HepG2 (cell line): ENCODE measurements at regions not wholly inside any gene's neighbourhood (a gene's known extent, or its start where the extent isn't known, plus 50 kb on each side); places are given as distances from the start of the nearest gene placed in this dataset.

ENCODE experiments used
- ATAC-seq: fragments of 200-7000 bp; cut with Tn5 transposase; 3 replicates; pipeline ENCODE4 v1.9.1; 2020; ENCODE audit warnings: mild to moderate bottlenecking, moderate library complexity
- BruUV-seq: library from RNA; stranded (reverse); fragments of 400-500 nt; replicated peaks from 2 replicates; lab custom pipeline; 2021; lab: Mats Ljungman, UMichigan
- CTCF ChIA-PET: fragments of 300-600 bp; formaldehyde crosslinking; extraction: SDS; loops from one replicate; lab custom pipeline; 2021; ENCODE audit warnings: low total read pairs, inconsistent platforms, low intra/inter-chr PET ratio; lab: Yijun Ruan, JAX
- POLR2A ChIA-PET: fragments of 350-600 bp; sonication (Branson Sonifier 250); formaldehyde crosslinking; loops from one replicate; lab custom pipeline; 2020; ENCODE audit warnings: antibody characterized with exemption, inconsistent platforms; lab: Yijun Ruan, JAX
- DNase-seq: peaks from one replicate; pipeline ENCODE4 v3.0.0-alpha.2; 2015; ENCODE audit warnings: low spot score
- FAIRE-seq: peaks from 3 replicates; lab custom pipeline; 2011; peaks lifted over from hg19 to GRCh38; lab: Jason Lieb, UNC
- H2AFZ ChIP-seq: one replicate; pipeline ENCODE4 v1.6.1; 2011; ENCODE audit warnings: low read length, inconsistent platforms
- H3K27ac ChIP-seq: fragments of 300-600 bp; 3 replicates; pipeline ENCODE4 v1.8.0; 2011; ENCODE audit warnings: mixed run types, mild to moderate bottlenecking, mixed read lengths, low read length, inconsistent platforms; ENCODE audit not compliant: insufficient read depth; ENCODE audit errors: extremely low read length
- H3K27me3 ChIP-seq, 2 experiments: fragments of 200-600 bp in 1 of 2; 2 replicates in 1 of 2; 3 replicates in 1 of 2; pipeline versions ENCODE4 v1.6.0 to v1.8.0; 2011; ENCODE audit warnings: low read length in 2 of 2, mild to moderate bottlenecking in 2 of 2, moderate library complexity in 2 of 2, inconsistent platforms in 1 of 2; ENCODE audit not compliant: insufficient read depth in 2 of 2, control insufficient read depth in 1 of 2
- H3K36me3 ChIP-seq, 2 experiments: fragments of 200-600 bp in 1 of 2; replicated peaks in 1 of 2; 2 replicates in 1 of 2; 3 replicates in 1 of 2; pipeline versions ENCODE4 v1.5.1 to v1.8.0; 2011; ENCODE audit warnings: low read length in 2 of 2, inconsistent platforms in 1 of 2; ENCODE audit not compliant: insufficient read depth in 2 of 2, control insufficient read depth in 1 of 2
- H3K4me1 ChIP-seq: 2 replicates; pipeline ENCODE4 v1.5.1; 2012; ENCODE audit warnings: low read length, inconsistent platforms; ENCODE audit not compliant: insufficient read depth
- H3K4me2 ChIP-seq: 2 replicates; pipeline ENCODE4 v1.6.0; 2011; ENCODE audit warnings: low read depth, low read length, inconsistent platforms
- H3K4me3 ChIP-seq, 3 experiments: fragments of 200-600 bp in 1 of 3; sonication (generic), shearing (Covaris generic) in 1 of 3; replicated peaks in 1 of 3; 2 replicates each; pipeline ENCODE4 v1.5.1; 2011 to 2016; ENCODE audit warnings: low read length in 3 of 3, inconsistent platforms in 2 of 3, low read depth in 2 of 3, mild to moderate bottlenecking in 2 of 3, control low read depth in 1 of 3, mixed read lengths in 1 of 3; ENCODE audit not compliant: insufficient read depth in 1 of 3
- H3K79me2 ChIP-seq: one replicate; pipeline ENCODE4 v1.6.1; 2011; ENCODE audit warnings: low read length, inconsistent platforms; ENCODE audit not compliant: insufficient read depth
- H3K9ac ChIP-seq: 2 replicates; pipeline ENCODE4 v1.6.0; 2011; ENCODE audit warnings: mild to moderate bottlenecking, low read depth, low read length, inconsistent platforms; ENCODE audit not compliant: insufficient read depth
- H3K9me3 ChIP-seq: 2 replicates; pipeline ENCODE4 v1.5.1; 2012; ENCODE audit warnings: mild to moderate bottlenecking, low read length
- H4K20me1 ChIP-seq: 2 replicates; pipeline ENCODE4 v1.6.0; 2011; ENCODE audit warnings: inconsistent platforms, mild to moderate bottlenecking, low read length, moderate library complexity; ENCODE audit not compliant: insufficient read depth
- CHD4 ChIP-seq: fragments of 200-600 bp; sonication (generic); IDR thresholded peaks from 2 replicates; pipeline ENCODE4 v1.7.0; 2017; ENCODE audit warnings: mild to moderate bottlenecking, low read length, borderline replicate concordance
- FOXP1 ChIP-seq, 2 experiments: fragments of 450-650 bp in 1 of 2; IDR thresholded peaks; 2 replicates each; pipeline ENCODE4 v1.6.1; 2017 to 2018; ENCODE audit warnings: antibody characterized with exemption in 1 of 2
- HDAC6 ChIP-seq: fragments of 200-600 bp; sonication (generic); IDR thresholded peaks from 2 replicates; pipeline ENCODE4 v1.7.0; 2017; ENCODE audit warnings: mild to moderate bottlenecking, antibody characterized with exemption, low read length, low read depth
- HMGA1 ChIP-seq: sonication (generic); formaldehyde crosslinking; conservative IDR thresholded peaks from 2 replicates; pipeline ENCODE4 v1.4.0; 2020; ENCODE audit warnings: missing genetic modification reagents
- KAT8 ChIP-seq: IDR thresholded peaks from 2 replicates; pipeline ENCODE4 v1.6.1; 2016; ENCODE audit warnings: missing genetic modification reagents, missing compliant biosample characterization
- MAF1 ChIP-seq: sonication (generic); formaldehyde crosslinking; IDR thresholded peaks from 2 replicates; pipeline ENCODE4 v1.5.0; 2020; ENCODE audit warnings: missing genetic modification reagents, borderline replicate concordance
- MEIS1 ChIP-seq: sonication (generic); formaldehyde crosslinking; IDR thresholded peaks from 2 replicates; pipeline ENCODE4 v1.9.0; 2021; ENCODE audit warnings: mild to moderate bottlenecking, missing genetic modification reagents, moderate library complexity, borderline replicate concordance
- NFE2L2 ChIP-seq: fragments of 150-350 bp; IDR thresholded peaks from 2 replicates; pipeline ENCODE4 v1.6.1; 2014; ENCODE audit warnings: low read length
- PAWR ChIP-seq: sonication (generic); formaldehyde crosslinking; IDR thresholded peaks from 2 replicates; pipeline ENCODE4 v1.4.0; 2020; ENCODE audit warnings: missing genetic modification reagents, mild to moderate bottlenecking, borderline replicate concordance
- PBX3 ChIP-seq: sonication (generic); formaldehyde crosslinking; IDR thresholded peaks from 2 replicates; pipeline ENCODE4 v1.8.1; 2023; ENCODE audit warnings: missing genetic modification reagents, inconsistent platforms, borderline replicate concordance
- RARG ChIP-seq: sonication (generic); formaldehyde crosslinking; IDR thresholded peaks from 2 replicates; pipeline ENCODE4 v1.4.0; 2020; ENCODE audit warnings: low read depth, mild to moderate bottlenecking, missing genetic modification reagents
- SOX5 ChIP-seq: IDR thresholded peaks from 2 replicates; pipeline ENCODE4 v1.6.1; 2016; ENCODE audit warnings: borderline replicate concordance
- TARDBP ChIP-seq: sonication (generic); formaldehyde crosslinking; IDR thresholded peaks from 2 replicates; pipeline ENCODE4 v1.8.0; 2022; ENCODE audit warnings: mild to moderate bottlenecking, missing genetic modification reagents
- TBX2 ChIP-seq: sonication (generic); formaldehyde crosslinking; IDR thresholded peaks from 2 replicates; pipeline ENCODE4 v1.5.0; 2020; ENCODE audit warnings: missing genetic modification reagents, mild to moderate bottlenecking, borderline replicate concordance
- THAP9 ChIP-seq: sonication (generic); formaldehyde crosslinking; IDR thresholded peaks from 2 replicates; pipeline ENCODE4; 2020; ENCODE audit warnings: missing genetic modification reagents, mild to moderate bottlenecking, borderline replicate concordance
- ZBTB10 ChIP-seq: sonication (generic); formaldehyde crosslinking; IDR thresholded peaks from 2 replicates; pipeline ENCODE4 v1.4.0; 2020; ENCODE audit warnings: missing genetic modification reagents, borderline replicate concordance
- ZNF792 ChIP-seq: IDR thresholded peaks from 2 replicates; pipeline ENCODE4 v1.6.1; 2016
- ZNF839 ChIP-seq: sonication (generic); formaldehyde crosslinking; IDR thresholded peaks from 2 replicates; pipeline ENCODE4 v1.4.0; 2020; ENCODE audit warnings: missing genetic modification reagents, mild to moderate bottlenecking, borderline replicate concordance
- ZSCAN21 ChIP-seq: sonication (generic); formaldehyde crosslinking; IDR thresholded peaks from 2 replicates; pipeline ENCODE4 v1.8.0; 2022; ENCODE audit warnings: mild to moderate bottlenecking, missing genetic modification reagents, moderate library complexity, borderline replicate concordance
- WGBS: methylation state at CpG from one replicate; pipeline ENCODE4 v1.1.6; 2017; ENCODE audit warnings: low lambda C conversion rate; 5-methylcytosine and 5-hydroxymethylcytosine counted together
- in situ Hi-C: cut with HindIII; loops from 2 replicates; pipeline ENCODE4 v1.10.0; 2017; ENCODE audit warnings: low pct_unique_long_range_greater_than_20kb; ENCODE audit not compliant: extremely low pct_ligation_motif_present
- intact Hi-C: fragments of 100-400 bp; cut with micrococcal nuclease; formaldehyde crosslinking; loops from one replicate; pipeline ENCODE4 v1.10.0; 2022; ENCODE audit not compliant: unreplicated experiment

GRCh38 chr3:25367025-25367424, 61.0 kb upstream of the RARB start (continued):
- TF ChIP-seq PAWR, result no peak
- no peak for TF ChIP-seq ZBTB10 (CRISPR knock-in tag)

GRCh38 chr3:25372167-25372566, 55.9 kb upstream of the RARB start:
- no peaks in the 10 kb centered on the region for H3K4me1 ChIP-seq
- POLR2A ChIA-PET, result no interaction called here
- no peaks in the 10 kb centered on the region; a peak in 1 of 5 replicates for H3K27me3 ChIP-seq
- H4K20me1 ChIP-seq, result no peaks in the 10 kb centered on the region
- ATAC-seq (no peak), FAIRE-seq (no peak), DNase-seq (no peak)
- H3K79me2 ChIP-seq, result no peaks in the 10 kb centered on the region
- no TSS peak for BruUV-seq
- intact Hi-C loops (no loop called here), in situ Hi-C loops (no loop called here)
- H2AFZ ChIP-seq, result no peak overlapping the region
- H3K27ac ChIP-seq, result no peak overlapping the region
- no peaks in the 10 kb centered on the region for H3K9me3 ChIP-seq
- 34% methylated on average over 3 of the region's 3 CpGs for WGBS
- no peaks in the 10 kb centered on the region for H3K36me3 ChIP-seq
- no peak overlapping the region for H3K4me2 ChIP-seq
- no peak overlapping the region for H3K9ac ChIP-seq
- H3K4me3 ChIP-seq, result no peak overlapping the region
- CTCF ChIA-PET, result no interaction called here
- no peak for TF ChIP-seq SOX5 (CRISPR knock-in tag)
- TF ChIP-seq KAT8, result no peak
- no peak for TF ChIP-seq THAP9 (CRISPR knock-in tag)
- no peak for TF ChIP-seq MAF1 (CRISPR knock-in tag)
- TF ChIP-seq HDAC6, result no peak
- TF ChIP-seq PBX3 (CRISPR knock-in tag), result no peak
- no peak for TF ChIP-seq FOXP1 (IDR thresholded peaks at IDR 0.05)
- no peak for TF ChIP-seq FOXP1 (CRISPR knock-in tag; IDR thresholded peaks at IDR 0.05)
- TF ChIP-seq ZNF792, result no peak
- TF ChIP-seq CHD4, result no peak
- no peak for TF ChIP-seq NFE2L2
- no peak for TF ChIP-seq TBX2 (CRISPR knock-in tag)
- TF ChIP-seq MEIS1 (CRISPR knock-in tag), result no peak
- no peak for TF ChIP-seq ZSCAN21
- no peak for TF ChIP-seq TARDBP
- no peak for TF ChIP-seq RARG (CRISPR knock-in tag)
- TF ChIP-seq HMGA1 (CRISPR knock-in tag), result no peak
- TF ChIP-seq ZNF839 (CRISPR knock-in tag), result no peak
